ENCODE measurements at regions not wholly inside any gene's neighbourhood (a gene's known extent, or its start where the extent isn't known, plus 50 kb on each side); places are given as distances from the start of the nearest gene placed in this dataset.

DNA sequence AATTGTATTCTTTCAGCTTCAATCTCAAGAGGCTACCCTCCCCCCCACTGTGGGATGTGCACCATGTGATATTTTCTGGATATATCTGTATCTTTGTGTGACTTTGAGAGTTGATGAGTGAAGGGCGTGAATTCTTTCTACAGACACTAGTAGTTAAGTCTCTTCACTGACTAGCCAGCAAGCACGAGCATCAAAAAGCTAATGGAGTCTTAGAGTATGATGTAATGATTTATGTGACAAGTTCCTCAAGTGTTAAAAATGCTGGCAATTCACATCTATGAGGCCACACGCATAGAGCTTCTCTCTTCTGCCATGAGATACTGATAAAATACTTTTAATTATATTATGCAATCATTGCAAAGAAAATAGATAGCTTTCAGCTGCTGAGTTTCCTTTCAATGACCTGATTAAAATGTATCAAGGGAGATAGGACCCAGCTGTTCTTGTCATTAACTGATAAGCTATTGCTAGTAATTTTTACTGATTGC, 304.8 kb downstream of the TRIB2 start:
- no peak for DNase-seq

DNA sequence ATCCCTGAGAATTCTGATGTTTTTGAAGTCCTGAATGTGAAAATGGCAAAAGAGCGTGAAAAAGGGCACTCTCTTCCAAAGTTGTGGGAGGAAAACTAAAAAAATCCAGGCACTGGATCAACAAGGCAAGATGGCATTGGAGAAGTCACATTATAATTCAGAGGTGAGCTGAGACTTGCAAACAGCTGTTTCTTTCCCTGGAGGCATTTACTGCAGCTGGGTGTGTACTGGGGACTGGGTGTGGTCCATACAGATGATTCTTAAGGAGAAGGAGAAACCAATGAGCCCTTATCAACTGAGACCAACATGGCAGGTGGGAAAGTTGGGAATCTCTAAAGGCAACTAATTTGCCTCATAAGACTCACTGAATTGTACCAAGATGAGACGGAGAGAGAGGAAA, 313.9 kb downstream of the TRIB2 start:
- DNase-seq: no peak

DNA sequence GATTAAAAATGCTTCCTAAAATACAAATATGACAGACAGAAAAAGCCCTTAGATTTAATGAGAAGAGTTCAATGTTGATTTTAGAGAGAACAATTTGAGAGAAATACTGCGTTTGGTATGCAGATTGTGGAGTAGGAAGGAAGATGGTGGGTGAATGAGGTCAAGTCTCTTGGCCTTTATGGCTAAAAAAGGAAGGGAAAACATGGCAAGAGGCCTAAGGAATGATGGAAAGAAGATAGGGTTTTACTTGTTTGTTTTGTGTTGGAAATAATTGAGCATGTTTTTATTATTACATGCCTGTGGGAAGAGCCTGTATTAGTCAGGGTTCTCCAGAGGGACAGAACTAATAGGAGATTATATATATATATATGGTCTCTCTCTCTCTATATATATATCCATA, 318.1 kb downstream of the TRIB2 start:
- no peak for DNase-seq

DNA sequence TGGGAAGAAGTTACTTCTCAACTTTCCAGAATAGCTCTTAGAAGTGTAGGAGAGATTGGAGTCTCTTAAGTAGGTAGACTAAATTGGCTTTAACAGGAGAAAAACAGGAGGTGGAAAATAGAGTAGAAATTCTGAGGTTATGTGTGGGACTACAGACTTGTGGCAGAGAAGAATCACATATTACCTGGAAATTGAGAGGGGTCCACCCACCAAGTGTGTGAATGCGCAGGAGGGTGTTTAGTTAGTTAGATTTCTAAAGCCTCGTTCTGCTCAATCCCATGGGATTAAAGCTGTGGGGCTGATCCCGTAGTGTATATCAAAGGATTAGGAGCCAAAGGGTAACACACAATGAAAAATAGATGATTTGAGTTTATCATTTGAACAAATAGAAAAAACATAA, 319.1 kb downstream of the TRIB2 start:
- no peak for DNase-seq

GRCh38 chr2:13040043-13040442, 323.3 kb downstream of the TRIB2 start:
- no peak for DNase-seq

DNA sequence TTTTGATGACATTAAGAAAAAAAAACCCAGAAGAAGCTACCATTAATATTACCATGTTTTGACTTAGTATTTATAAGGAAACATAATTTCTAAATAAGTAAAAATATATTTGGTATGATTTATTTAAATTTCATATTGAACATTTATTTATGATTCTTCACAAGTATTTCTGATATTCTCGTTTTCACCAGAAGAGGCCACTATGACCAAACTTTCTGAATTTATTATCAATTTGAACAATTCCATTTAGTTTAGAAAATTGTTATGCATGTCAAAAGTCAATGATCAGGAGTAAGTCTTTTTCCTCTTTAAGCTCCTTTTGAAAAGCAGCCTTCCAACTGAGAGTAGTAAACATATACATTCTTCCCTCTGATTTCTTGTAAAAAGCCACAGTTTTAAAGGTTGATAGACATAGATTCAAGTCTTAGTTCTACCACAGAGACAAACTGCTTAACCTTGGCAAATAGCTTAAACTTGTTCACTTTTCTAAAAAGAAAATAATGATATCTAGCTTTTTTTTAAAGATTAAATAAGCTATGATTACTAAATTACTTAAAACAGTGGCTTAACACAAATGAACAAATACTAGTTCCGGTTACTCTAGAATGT, 329.9 kb downstream of the TRIB2 start:
- DNase-seq: no peak

DNA sequence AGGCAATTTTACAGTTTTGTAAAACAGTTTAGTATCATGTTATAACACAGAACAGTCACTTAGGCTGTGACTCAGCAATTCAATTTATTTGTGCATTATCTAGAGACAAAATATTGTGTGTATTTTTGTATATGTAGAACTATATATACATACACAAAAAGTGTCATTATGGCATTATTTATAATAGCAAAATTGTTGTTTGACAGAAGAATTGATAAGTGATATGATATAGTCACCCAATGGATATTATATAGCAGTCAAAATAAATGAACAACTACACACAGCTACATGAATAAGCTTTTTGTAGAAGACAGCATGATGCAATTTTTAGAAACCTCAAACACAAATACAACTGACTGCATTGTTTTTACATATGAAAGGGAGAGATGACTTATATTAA, 334.0 kb downstream of the TRIB2 start:
- DNase-seq: no peak

- DNase-seq: no peak
These were observed 335.8 kb downstream of the TRIB2 start for GRCh38 chr2:13052547-13052946.

DNA sequence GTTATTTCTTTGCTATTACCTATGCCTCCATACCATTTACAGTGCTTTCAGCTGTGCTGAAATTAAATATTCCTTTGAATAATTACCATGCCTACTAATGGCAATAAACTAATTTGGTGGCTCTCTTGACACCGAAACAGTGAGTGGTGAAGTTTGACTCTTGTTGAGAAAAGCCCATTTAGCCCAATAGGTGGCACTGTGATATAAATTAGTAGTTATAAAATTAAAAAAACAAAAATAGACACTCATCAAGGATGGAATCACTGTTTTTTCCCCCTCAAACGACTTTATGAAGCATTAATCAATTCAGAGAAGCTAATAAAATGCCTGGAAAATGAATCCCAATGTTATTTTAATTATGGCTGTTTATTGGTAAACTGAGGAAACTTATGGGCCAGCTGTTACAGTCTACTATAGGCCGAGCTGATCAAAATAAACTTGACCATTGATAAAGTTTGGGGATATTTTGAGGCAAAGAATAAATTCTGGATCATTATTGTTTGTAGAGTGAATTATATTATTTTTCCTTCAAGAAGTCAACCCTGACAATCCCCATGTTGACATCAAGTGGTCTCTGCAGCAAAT, 339.6 kb downstream of the TRIB2 start:
- no peak for DNase-seq

GRCh38 chr2:13057671-13058070, 340.9 kb downstream of the TRIB2 start:
- DNase-seq: no peak

DNA sequence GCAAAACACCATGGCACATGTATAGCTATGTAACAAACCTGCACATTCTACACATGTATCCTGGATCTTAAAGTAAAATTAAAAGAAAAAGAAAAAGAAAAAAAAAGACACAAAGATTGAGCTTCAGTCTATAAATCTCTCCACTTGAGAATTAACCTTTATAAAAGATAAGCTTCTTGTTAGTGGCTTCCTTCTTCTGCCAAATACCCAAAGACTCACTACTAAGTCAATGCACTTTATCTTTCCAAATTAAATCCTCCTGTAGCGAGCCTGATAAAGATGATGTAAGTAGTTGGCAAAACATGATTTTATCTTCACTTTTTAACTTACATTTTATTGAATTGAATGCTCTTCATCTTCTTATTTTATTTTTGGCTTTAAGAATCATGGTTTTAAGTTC, 349.9 kb downstream of the TRIB2 start:
- no peak for DNase-seq

DNA sequence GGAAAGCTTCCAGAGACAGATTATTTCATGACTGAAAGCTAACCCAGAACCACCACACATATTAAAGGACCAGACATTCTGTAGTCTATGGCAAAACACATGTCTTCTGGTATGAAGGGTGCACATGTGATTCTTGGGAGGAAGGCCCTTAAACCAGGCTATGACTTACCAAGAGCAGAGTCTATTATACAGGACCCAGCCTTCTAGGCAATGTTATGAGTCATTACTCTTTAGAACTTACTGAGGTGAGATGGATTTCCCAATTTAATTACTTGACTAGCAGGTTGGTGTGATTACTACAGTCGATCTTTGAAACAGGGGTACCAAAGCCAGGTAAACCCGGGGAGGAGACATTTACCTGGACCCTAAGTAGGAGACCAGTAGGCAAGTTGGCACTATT, 350.8 kb downstream of the TRIB2 start:
- no peak for DNase-seq

DNA sequence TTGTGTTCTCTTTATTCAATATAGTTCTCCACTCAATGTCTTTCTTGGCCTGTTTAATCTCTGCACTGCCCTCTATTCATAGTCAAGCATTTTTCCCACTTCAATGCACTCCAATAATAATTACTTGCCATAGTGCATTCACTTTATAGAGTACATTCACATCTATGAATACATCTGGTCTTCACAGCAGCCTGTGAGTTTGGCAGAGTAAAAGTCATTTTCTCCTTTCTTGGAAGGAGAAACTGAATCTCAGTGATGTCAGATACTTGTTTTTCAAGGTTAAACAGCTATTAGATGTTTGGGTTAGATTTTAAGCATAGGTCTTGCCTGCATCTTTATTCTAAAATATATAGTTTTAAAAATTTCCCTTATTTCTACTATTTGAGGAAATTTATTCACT, 373.2 kb downstream of the TRIB2 start:
- DNase-seq: no peak

DNA sequence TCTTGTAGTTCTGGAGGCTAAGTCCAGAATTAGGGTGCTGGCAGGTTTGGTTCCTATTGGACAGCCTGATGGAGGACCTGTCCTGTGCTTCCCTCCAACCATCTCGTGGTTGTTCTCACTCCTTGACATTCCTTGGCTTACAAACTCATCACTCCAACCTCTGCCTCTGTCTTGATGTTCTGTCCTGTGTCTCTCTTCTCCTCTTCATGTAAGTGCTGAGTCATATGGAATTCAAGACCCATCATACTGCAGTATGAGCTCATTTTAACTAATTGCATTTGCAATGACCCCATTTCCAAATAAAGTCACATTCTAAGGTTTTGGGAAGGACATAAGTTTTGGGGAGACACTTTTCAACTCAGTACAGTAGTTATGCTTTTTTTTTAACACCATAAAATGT, 374.7 kb downstream of the TRIB2 start:
- no peak for DNase-seq

DNA sequence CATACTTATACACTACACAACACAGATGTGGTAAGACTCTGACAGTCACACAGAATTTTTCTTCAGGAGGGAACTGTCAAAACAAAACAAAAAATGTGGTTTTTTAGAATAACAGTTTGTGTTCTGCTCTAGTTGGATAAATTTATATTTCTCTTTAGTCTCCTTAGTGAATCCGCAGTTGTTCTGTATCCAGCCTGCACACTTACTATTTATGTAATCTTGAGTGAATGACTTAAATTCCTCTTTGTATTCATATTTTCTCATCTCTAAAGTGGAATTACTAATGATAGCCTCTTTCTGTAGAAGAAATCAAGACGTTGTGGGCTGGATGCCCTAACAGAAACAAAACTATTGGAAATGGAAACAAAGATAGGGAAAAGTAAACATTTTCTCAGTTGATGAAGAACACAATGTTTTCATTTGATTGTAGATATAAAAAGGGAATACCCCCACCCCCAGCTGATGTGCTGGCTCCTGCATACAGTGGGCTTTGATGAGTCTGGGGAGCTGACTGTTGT, 375.2 kb downstream of the TRIB2 start:
- no peak for DNase-seq

GRCh38 chr2:13093416-13093991, 376.8 kb downstream of the TRIB2 start:
- no peak for DNase-seq

- DNase-seq: no peak
These were observed 385.8 kb downstream of the TRIB2 start for GRCh38 chr2:13102397-13103063.

- DNase-seq: no peak
These were observed 386.4 kb downstream of the TRIB2 start for GRCh38 chr2:13103151-13103550.

DNA sequence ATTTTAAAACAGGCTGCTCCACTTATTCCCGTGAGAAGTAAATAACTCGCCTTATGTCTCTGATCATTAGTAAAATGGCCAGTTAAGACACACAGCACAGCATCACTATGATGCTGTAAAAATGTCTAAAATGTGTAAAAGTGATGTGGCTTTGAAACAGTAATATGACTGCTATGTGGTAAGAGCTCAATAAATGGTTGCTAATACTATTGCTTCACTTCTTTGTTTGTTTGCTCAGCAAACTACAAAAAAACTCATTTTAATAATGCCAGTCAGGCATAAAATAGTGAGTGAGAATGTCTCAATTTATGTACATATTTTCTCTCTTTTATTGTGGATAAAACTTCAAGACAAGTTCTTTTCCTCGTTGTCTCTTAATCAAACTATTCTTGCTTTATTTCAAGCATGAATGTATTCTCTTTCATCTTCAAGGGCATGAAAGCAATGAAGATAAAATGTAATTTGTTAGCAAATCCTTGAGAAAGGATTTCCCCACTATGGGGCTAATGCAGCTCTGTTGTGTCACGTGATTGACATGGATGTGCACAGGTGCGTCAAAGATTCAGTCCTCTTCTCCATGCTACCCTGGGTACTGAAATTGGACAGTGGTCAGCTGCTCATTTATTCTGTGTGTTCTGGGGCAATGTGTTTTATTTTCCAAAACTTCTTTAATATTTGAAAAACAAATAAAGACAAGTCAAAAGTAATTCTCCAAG, 387.2 kb downstream of the TRIB2 start:
- DNase-seq: no peak

- no peak for DNase-seq
These were observed 388.0 kb downstream of the TRIB2 start for GRCh38 chr2:13104723-13105122.

DNA sequence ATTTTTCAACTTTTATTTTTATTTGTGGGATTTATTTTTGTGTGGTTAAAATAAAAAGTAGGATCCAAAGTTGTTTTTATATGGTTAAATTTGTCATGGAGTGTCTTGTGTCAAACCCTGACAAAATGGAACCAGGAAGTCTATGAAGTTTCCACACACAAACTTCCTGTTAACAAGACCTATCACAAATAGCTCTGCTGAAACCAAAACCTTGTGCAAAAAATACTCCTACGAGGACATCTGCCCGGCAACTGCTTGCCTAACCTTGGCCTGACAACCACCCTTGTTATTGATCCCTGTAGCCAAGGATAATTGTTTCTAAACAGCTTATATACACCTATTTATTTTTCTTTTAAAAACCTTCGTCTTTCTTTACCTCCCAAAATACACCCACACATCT, 389.6 kb downstream of the TRIB2 start:
- no peak for DNase-seq

DNA sequence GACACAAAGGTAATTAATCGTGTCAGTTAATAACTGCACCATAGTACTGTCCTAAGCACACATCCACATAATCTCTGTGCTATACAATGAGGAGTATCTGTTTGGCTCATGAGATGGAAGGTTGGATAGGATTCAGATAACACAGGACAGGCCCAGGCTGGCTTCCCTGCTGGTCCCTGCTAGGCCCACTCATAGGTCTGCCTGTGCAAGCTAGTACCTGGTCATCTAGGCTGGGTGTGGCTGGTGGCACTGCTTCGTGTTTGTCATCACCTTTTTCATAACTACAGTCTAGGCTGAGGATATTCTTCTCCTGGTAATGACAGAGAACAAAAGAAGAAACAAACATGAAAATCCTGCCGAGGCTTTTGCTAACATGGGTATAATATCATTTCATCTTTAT, 392.8 kb downstream of the TRIB2 start:
- no peak for DNase-seq

DNA sequence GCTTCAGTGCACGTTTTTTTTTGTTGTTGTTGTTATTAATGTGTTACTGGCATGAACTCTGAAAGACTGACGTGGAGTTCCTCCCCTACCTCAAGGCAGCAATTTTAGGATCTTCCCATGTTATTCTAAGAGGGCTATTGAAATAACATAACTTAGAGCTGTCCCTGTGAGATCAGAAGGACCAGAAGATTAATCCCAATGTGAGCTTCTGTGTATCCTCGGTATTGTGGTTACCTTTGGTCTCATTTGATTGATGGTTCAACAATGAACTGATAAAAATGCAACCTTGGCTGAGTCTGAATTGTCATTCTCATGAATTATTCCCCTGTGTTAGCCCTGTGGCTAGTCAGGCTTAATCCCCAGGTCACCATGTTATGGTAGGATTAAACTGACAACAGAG, 394.1 kb downstream of the TRIB2 start:
- no peak for DNase-seq
